Chondrocyte (in vitro differentiated cells): ENCODE measurements at regions not wholly inside any gene's neighbourhood (a gene's known extent, or its start where the extent isn't known, plus 50 kb on each side); places are given as distances from the start of the nearest gene placed in this dataset.
A peak's percentile ranks its signal among the peaks of the same experiment; 100 is the strongest.

ENCODE experiments used
- DNase-seq: peaks from one replicate; pipeline ENCODE4 v3.0.0; 2021; ENCODE audit warnings: mixed read lengths, low spot score
- H3K27ac Mint-ChIP-seq: one replicate; pipeline ENCODE4 v1.8.0; 2021; ENCODE audit warnings: mild to moderate bottlenecking, moderate library complexity, mixed read lengths; ENCODE audit not compliant: unreplicated experiment
- H3K27me3 Mint-ChIP-seq: 2 replicates; pipeline ENCODE4 v1.8.0; 2021; ENCODE audit warnings: low read depth, mixed read lengths
- H3K36me3 Mint-ChIP-seq: 2 replicates; pipeline ENCODE4 v1.8.0; 2021; ENCODE audit warnings: low read depth, mixed read lengths
- H3K4me1 Mint-ChIP-seq: 2 replicates; pipeline ENCODE4 v1.8.0; 2021; ENCODE audit warnings: low read depth, mild to moderate bottlenecking, mixed read lengths
- H3K4me3 Mint-ChIP-seq: one replicate; pipeline ENCODE4 v1.8.0; 2021; ENCODE audit warnings: mild to moderate bottlenecking, moderate library complexity, mixed read lengths; ENCODE audit not compliant: unreplicated experiment
- H3K9me3 Mint-ChIP-seq: 2 replicates; pipeline ENCODE4 v1.8.0; 2021; ENCODE audit warnings: low read depth, mixed read lengths
- TF ChIP-seq, protein P1 (sequence below): fragments of 200-600 bp; sonication (generic); IDR thresholded peaks from 2 replicates; pipeline ENCODE4 v1.5.0; 2021; ENCODE audit warnings: antibody characterized with exemption, mild to moderate bottlenecking, moderate library complexity

DNA sequence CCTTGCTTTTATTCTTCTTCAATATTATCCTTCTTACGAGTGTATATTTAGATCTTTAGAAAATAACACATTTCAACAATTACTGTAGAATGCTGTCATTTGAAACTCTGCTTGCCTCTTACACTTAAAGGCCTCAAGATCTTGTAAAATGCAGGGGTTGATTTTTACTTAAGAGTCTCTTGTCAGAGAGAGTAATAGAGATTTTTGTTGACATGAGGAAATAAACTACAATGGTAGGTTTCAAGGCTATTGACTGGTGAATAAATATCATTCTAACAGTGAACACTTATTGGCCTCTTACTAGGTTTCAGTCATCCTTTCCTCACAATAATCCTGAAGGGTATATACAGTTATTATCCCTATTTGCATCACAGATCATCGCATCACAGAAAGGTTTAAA is 344.6 kb downstream of the GBE1 start:
- H3K27ac Mint-ChIP-seq = no peak overlapping the region
- H3K9me3 Mint-ChIP-seq = no peaks in the 10 kb centered on the region
- no peaks in the 10 kb centered on the region for H3K36me3 Mint-ChIP-seq
- TF ChIP-seq, protein P1, sequence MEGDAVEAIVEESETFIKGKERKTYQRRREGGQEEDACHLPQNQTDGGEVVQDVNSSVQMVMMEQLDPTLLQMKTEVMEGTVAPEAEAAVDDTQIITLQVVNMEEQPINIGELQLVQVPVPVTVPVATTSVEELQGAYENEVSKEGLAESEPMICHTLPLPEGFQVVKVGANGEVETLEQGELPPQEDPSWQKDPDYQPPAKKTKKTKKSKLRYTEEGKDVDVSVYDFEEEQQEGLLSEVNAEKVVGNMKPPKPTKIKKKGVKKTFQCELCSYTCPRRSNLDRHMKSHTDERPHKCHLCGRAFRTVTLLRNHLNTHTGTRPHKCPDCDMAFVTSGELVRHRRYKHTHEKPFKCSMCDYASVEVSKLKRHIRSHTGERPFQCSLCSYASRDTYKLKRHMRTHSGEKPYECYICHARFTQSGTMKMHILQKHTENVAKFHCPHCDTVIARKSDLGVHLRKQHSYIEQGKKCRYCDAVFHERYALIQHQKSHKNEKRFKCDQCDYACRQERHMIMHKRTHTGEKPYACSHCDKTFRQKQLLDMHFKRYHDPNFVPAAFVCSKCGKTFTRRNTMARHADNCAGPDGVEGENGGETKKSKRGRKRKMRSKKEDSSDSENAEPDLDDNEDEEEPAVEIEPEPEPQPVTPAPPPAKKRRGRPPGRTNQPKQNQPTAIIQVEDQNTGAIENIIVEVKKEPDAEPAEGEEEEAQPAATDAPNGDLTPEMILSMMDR = no peak
- H3K4me1 Mint-ChIP-seq = no peaks in the 10 kb centered on the region
- H3K27me3 Mint-ChIP-seq = no peaks in the 10 kb centered on the region
- DNase-seq = no peak
- H3K4me3 Mint-ChIP-seq = no peak overlapping the region

DNA sequence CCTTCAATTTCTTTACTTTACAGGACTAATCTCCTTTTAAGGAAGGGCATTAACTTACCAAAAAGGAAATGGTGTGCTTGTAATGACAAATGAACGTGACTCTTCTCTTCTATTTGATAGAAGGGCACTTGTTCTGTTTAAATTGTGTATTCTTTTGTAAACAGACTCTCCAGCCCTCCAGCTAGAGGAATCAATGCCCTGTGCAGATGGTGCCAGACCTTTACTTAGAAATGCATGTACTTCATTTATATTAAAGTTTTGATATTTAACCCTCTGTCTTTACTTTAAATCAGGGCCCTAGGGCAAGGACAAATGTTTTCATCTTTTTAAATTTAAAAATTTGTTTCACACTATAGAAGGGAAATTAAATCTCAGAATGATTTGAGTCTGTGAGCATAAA is 355.1 kb downstream of the GBE1 start:
- Mint-ChIP-seq H3K36me3 (no peaks in the 10 kb centered on the region), H3K4me3 (no peak overlapping the region), H3K27me3 (no peaks in the 10 kb centered on the region), H3K27ac (no peak overlapping the region), H3K9me3 (no peaks in the 10 kb centered on the region), H3K4me1 (no peaks in the 10 kb centered on the region)
- TF ChIP-seq, protein P1 = no peak
- DNase-seq = no peak

DNA sequence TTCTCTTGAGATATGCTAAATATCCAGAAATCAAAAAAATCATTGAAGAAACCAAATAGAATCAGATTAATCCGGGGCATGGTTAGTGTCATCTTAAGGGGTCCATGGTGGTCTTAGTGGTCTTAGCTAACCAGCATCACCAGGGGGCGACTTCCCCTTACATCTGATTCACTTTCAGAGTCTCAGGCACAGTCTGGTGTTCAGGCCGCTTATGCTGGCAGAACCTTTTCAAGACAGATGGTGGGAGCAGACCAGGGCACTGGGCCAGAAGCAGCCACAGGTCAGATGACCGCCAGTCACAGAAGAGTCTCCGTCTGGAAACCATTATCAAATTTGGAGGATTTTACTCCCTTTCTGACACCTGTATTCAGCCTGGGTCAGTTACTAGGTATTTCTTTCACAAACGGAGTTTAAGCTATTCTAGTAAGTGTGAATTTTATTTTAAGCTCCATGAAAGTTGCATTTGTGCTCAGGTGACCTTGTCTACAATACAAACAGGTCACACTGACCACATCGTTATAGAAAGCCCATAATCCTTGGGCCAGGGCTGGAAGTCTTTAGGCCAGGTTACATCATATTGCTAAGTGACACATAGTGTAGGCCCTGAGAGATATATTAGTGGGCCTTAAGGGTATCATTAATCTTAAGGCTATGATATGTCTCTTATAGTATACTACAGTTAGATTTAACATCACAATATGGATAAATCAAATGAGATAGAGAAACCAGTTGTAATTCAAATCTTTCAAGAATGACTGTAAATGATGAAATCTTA is 365.5 kb downstream of the GBE1 start:
- Mint-ChIP-seq H3K4me1 (peaks cover 3% of the 10 kb centered on the region), H3K36me3 (no peaks in the 10 kb centered on the region), H3K4me3 (no peak overlapping the region), H3K27me3 (no peaks in the 10 kb centered on the region), H3K27ac (no peak overlapping the region), H3K9me3 (no peaks in the 10 kb centered on the region)
- TF ChIP-seq, protein P1 = peak; percentile 32
- no peak for DNase-seq

DNA sequence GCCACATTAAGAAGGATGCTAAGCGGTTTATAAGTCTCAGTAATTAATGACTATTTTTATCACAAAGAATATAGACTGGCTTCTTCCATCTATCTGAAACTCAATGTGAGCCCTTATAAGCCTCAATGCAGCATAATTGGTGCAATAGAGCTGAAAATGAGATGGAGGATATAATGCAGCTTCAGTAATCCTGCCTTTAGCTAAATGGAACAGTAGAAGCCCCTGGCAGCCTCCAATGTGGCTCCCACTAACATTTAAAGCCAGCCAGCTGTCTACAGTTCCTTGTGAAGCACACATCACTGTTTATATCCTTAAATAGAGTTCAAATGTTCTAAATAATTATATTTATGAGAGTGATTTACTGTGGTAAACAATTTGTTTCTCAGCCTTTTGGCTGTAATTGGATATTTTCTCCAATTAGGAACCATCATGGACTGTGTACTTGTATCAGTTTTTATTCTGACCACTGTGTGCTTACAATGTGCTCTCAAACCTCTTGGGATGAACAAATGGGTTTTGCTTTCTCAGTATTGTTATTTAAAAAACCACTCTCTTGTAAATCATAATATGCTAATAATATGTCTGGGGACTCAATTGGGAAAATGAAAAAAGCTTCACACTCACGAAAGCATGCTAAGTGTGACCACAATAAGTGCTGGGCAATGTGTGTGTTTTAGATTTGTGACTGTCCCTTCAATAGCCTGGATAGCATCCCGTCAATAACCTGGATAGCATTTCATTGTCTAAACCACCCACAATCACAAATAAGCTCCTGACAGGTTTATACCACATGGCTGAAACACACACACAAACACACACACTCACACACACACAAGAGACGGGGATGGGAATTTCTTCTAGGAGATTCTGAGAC is 366.6 kb downstream of the GBE1 start:
- Mint-ChIP-seq H3K4me1 (peaks cover 3% of the 10 kb centered on the region), H3K27me3 (no peaks in the 10 kb centered on the region), H3K9me3 (no peaks in the 10 kb centered on the region), H3K4me3 (no peak overlapping the region), H3K36me3 (no peaks in the 10 kb centered on the region), H3K27ac (no peak overlapping the region)
- TF ChIP-seq, protein P1 = no peak
- no peak for DNase-seq

DNA sequence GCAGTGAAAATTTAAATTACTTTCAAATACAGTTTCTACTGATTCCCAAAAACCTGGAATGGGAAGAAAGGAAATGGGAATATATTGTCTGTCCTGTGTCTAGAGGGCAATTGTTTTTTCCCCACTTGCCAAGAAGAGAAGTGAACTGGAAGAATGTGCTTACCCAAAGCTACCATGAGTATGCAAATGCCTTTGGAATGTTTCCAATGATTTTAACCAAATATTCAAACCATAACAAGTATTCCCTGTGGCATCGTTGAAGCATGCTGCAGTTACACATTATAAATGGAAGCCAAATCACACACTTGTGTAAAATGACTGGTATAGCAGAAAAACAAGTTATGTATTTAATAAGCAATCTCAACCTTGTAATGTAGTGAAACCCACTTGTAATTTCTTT is 368.2 kb downstream of the GBE1 start:
- Mint-ChIP-seq H3K4me1 (peaks cover 3% of the 10 kb centered on the region), H3K4me3 (no peak overlapping the region)

More for the DNA sequence above, 368.2 kb downstream of the GBE1 start:
- Mint-ChIP-seq H3K9me3 (no peaks in the 10 kb centered on the region), H3K27me3 (no peaks in the 10 kb centered on the region), H3K36me3 (no peaks in the 10 kb centered on the region), H3K27ac (no peak overlapping the region)
- DNase-seq = no peak
- TF ChIP-seq, protein P1 = no peak
